ENCODE measurements at regions not wholly inside any gene's neighbourhood (a gene's known extent, or its start where the extent isn't known, plus 50 kb on each side); places are given as distances from the start of the nearest gene placed in this dataset.
A peak's percentile ranks its signal among the peaks of the same experiment; 100 is the strongest.
"Not testable (repeated sequence)": the region's sequence is repeated elsewhere in the genome, so short reads cannot be mapped to it uniquely, and the experiment has no call there.

- DNase-seq, result not testable (repeated sequence)
These were observed 214.1 kb downstream of the SOX2 start for GRCh38 chr3:181925841-181926240.

- DNase-seq, result no peak
These were observed 217.8 kb downstream of the SOX2 start for GRCh38 chr3:181929501-181929900.

DNA sequence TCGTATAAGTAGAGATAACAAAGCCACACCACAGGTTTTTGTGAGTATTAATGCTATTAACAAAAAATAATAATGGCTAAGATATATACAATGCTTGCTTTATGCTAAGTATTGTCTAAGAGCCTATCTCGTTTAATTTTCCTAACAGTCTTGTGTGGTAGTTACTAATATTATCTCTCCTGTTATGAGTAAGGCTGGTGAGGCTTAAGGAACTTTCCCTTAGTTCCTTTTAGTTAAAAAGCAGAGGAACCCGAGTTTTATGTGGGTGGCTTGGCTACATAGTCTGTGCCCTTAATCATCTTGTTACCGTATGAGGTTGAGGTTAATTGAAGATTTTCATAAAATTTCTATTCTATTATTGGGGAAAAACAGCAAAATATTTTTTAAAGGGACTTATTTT, 218.4 kb downstream of the SOX2 start:
- no peak for DNase-seq

- no peak for DNase-seq
These were observed 220.3 kb downstream of the SOX2 start for GRCh38 chr3:181932039-181932438.

- peak; percentile 84 for DNase-seq
These were observed 221.4 kb downstream of the SOX2 start for GRCh38 chr3:181933052-181933618.

DNA sequence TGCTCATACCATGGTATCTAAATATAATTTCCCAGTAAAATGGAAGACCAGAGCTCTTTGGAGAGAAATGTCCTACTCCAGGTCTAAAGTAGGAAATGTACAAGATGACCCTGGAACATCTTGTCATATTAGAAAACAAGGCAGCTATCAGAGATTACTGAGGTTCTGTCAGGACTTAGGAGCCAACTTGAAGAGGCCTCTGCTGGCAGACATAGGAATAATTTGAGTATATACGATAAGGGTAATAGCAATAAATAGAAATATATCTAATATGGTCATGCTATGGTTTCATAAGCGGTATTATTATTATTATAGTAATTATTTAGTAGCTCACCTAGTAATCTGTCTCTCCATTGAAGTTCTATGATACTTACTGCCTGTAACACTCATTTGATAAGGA, 224.2 kb downstream of the SOX2 start:
- DNase-seq, result no peak

GRCh38 chr3:181936774-181937173, 225.0 kb downstream of the SOX2 start:
- no peak for DNase-seq

- DNase-seq, result not testable (repeated sequence)
These were observed 226.9 kb downstream of the SOX2 start for GRCh38 chr3:181938580-181938979.

DNA sequence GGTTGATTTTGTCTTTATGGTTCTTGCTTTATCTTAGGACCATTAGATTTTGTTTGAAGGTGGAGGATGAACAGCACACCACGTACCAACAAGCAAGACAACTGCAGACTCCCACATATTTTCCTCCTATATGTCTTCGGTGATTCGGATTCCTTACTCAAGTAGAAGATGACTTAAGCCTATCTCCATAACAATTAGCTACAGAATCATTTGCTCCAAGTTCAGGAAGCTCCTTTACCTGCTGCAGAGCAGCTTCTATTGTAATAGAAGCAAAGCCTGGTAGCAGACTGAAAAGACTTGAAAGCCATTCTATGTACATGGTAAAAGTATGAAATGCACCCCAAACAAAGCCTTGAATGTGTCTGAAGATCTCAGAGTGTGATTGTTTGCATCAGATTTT, 229.0 kb downstream of the SOX2 start:
- DNase-seq, result no peak

GRCh38 chr3:181941250-181941649, 229.5 kb downstream of the SOX2 start:
- no peak for DNase-seq

DNA sequence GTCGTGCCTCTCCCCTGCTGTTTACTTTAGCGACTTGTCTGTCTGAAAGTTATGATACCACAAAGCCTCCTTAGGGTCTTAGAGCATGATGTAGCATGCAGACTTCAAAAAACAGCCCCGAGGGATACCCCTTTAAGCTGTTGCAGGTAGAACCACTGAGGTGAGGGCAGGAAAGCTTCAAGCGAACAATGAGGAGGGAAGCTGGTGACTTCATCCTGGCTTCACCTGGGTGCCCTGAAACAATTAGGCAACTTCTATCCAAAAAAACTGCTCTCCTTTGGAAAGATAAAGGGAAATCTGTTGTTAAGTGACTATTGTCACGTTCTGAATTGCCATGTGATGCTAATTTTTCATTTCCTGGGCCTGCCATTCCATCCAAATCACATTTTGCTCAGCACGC, 231.6 kb downstream of the SOX2 start:
- DNase-seq, result peak; percentile 21

- DNase-seq, result no peak
These were observed 235.9 kb downstream of the SOX2 start for GRCh38 chr3:181947606-181948005.

- no peak for DNase-seq
These were observed 236.6 kb downstream of the SOX2 start for GRCh38 chr3:181948286-181948685.

GRCh38 chr3:181952221-181952620, 240.5 kb downstream of the SOX2 start:
- no peak for DNase-seq

DNA sequence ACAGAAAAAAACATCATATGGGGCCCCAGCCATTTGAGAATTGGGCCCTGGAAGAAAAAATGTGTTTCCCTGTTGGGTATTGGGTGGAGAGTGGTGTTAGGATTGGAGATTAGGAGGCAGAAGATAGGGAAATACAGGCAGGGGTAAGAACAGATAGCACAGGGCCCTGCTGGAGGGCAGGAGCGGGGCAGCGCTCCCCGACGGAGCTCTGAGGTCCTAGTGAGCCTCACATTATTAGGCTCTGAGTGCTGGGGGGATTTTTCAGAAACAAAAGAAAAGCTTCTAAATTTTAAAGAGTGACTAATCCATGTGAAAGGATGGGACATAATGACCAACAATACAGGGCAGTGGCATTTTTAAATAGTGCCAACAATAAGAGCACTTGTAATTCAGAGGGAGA, 241.2 kb downstream of the SOX2 start:
- no peak for DNase-seq

DNA sequence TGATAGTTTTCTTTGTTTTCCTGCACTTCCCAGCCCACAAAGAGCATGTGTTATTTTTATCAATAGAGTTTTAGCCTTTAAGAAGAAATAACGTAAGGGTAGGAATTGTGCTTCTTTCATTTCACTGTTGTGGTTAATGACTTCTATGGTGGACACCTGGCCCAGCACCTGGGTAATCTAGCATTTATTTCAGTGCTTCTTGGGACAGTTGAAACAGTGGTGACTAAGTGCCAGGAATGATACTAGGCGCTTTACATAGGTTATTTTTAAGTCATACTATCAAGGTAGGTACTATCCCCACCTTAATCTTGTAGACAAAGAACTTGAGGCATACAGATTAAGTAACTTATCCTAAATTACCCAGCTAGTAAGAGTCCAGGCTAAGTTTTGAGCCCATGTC, 243.8 kb downstream of the SOX2 start:
- DNase-seq, result no peak

GRCh38 chr3:181956122-181956521, 244.4 kb downstream of the SOX2 start:
- no peak for DNase-seq

- DNase-seq, result no peak
These were observed 254.7 kb downstream of the SOX2 start for GRCh38 chr3:181966393-181966792.

GRCh38 chr3:181969925-181970324, 258.2 kb downstream of the SOX2 start:
- no peak for DNase-seq

DNA sequence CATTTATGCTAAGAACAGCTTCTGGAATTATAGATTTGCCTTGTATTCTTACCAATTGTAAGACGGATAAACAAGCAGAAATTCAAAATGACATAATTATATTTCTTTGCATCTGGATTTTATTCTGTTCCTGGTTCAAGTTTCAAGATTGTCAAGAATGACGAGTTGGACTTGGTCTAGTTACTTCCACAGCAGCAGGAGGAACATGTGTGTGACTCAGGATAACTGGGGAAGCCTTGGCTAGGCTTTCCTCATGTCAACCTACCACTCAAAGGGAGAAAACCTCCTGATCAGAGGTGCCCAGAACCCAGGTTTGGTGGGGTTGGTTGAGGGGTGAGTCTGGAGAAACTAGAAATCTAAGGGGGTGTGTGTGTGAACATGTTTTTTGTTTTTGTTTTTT, 259.7 kb downstream of the SOX2 start:
- DNase-seq, result no peak

- peak; percentile 41 for DNase-seq
These were observed 262.5 kb downstream of the SOX2 start for GRCh38 chr3:181974198-181974597.

GRCh38 chr3:181976526-181976925, 264.8 kb downstream of the SOX2 start:
- no peak for DNase-seq

- DNase-seq, result no peak
These were observed 273.7 kb downstream of the SOX2 start for GRCh38 chr3:181985386-181985785.

DNA sequence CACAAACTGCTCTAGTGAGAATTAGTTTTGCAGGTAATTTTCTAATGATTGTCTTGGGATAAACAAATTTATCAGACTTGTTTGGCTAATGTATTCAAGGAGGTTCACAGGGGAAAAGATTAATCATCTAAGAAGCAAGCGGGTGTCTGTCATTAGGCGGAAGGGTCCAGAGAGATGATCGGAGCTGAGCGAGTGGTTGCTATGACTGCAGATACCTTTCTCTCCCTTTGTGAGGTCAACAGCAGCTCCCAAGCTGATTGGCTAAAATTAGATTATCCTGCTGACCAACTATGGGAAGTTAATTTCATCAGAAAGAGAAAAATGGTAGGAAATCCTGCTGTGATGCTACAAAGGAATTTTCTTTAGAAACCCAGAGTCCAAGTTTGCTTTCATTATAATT, 276.0 kb downstream of the SOX2 start:
- no peak for DNase-seq

DNA sequence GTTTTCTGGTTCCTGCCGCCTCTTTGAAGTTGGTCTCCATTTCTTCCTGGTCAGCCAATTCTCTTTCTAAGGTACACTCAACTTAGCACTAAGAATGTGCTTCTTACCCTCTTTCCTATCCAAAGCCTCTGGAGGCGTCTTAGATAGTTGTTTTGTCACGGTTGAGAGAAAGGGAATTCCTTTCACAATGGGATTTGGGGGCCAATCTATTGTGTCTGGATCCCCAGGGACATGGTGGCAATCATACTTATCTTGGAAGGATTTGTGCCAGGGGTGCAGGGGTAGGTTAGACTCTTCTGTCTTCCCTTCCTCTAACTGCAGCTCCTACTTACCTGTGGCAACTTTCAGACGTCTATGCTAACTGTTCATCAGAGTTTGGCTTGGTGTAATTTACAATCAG, 287.1 kb downstream of the SOX2 start:
- no peak for DNase-seq

DNA sequence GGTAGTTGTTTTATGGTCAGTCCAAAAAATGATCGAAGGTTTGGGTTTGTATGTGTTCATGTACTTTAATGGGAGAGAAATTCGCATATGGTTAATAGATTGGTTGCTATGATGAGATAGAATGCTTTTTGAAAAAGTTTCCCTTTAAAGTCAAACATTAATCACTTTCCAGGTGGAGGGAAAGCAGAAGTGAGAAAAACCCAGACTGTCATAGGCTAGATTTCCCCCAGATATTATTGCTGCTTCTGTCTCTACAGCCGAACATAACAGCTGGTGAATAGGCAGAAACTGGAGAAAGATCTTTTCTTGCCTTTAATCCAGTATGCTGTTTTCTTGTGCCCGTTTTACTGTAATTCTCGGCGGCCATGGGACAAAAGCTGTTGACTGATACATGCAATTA, 287.6 kb downstream of the SOX2 start:
- no peak for DNase-seq

All from NCI-H1436 treated with DMSO at 0.1 percent for 48 hours (cell line).